DOHH2 (cell line): ENCODE measurements at regions not wholly inside any gene's neighbourhood (a gene's known extent, or its start where the extent isn't known, plus 50 kb on each side); places are given as distances from the start of the nearest gene placed in this dataset.

ENCODE experiments used
- H3F3A ChIP-seq: fragments of 200-600 bp; sonication (generic), shearing (Covaris generic); 2 replicates; pipeline ENCODE4 v1.6.0; 2016; ENCODE audit warnings: antibody characterized with exemption, mild to moderate bottlenecking; ENCODE audit not compliant: control insufficient read depth, insufficient read depth
- H3K27ac ChIP-seq: fragments of 200-600 bp; sonication (generic); 2 replicates; pipeline ENCODE4 v1.5.1; 2014; ENCODE audit warnings: low read depth, mild to moderate bottlenecking, low read length, moderate library complexity
- H3K27me3 ChIP-seq: fragments of 200-600 bp; sonication (generic); 2 replicates; pipeline ENCODE4 v1.6.1; 2014; ENCODE audit warnings: mild to moderate bottlenecking, low read length, mixed read lengths; ENCODE audit not compliant: control insufficient read depth
- H3K36me3 ChIP-seq: fragments of 200-600 bp; sonication (generic); 2 replicates; pipeline ENCODE4 v1.6.1; 2014; ENCODE audit warnings: mild to moderate bottlenecking, low read length, moderate library complexity, mixed read lengths; ENCODE audit not compliant: control insufficient read depth
- H3K4me1 ChIP-seq: fragments of 200-600 bp; sonication (generic); 2 replicates; pipeline ENCODE4 v1.6.1; 2014; ENCODE audit warnings: mild to moderate bottlenecking, low read length, mixed read lengths; ENCODE audit not compliant: control insufficient read depth
- H3K4me2 ChIP-seq: fragments of 200-600 bp; sonication (generic); 2 replicates; pipeline ENCODE4 v1.6.0; 2014; ENCODE audit warnings: mild to moderate bottlenecking, low read length, moderate library complexity
- H3K4me3 ChIP-seq: fragments of 200-600 bp; sonication (generic); 2 replicates; pipeline ENCODE4 v1.5.1; 2014; ENCODE audit warnings: mild to moderate bottlenecking, low read length, mixed read lengths
- H3K79me2 ChIP-seq: fragments of 200-600 bp; sonication (generic); 2 replicates; pipeline ENCODE4 v1.6.1; 2014; ENCODE audit warnings: mild to moderate bottlenecking, low read length, mixed read lengths; ENCODE audit not compliant: control insufficient read depth
- H3K9me2 ChIP-seq: fragments of 200-600 bp; sonication (generic); replicated peaks from 2 replicates; pipeline ENCODE4 v1.6.1; 2014; ENCODE audit warnings: mild to moderate bottlenecking, low read length, mixed read lengths; ENCODE audit not compliant: control insufficient read depth
- H3K9me3 ChIP-seq: fragments of 200-600 bp; sonication (generic); 2 replicates; pipeline ENCODE4 v1.6.1; 2014; ENCODE audit warnings: antibody characterized with exemption, low read length, mixed read lengths; ENCODE audit not compliant: control insufficient read depth, insufficient read depth
- H4K20me1 ChIP-seq: fragments of 200-600 bp; sonication (generic); 2 replicates; pipeline ENCODE4 v1.6.0; 2014; ENCODE audit warnings: low read depth, mild to moderate bottlenecking, antibody characterized with exemption, low read length, moderate library complexity; ENCODE audit not compliant: control insufficient read depth, insufficient read depth
- CTCF ChIP-seq: fragments of 200-600 bp; sonication (generic); IDR thresholded peaks from one replicate; pipeline ENCODE4 v1.5.1; 2014; ENCODE audit warnings: antibody characterized with exemption, mild to moderate bottlenecking, low read depth, low read length; ENCODE audit not compliant: poor library complexity, severe bottlenecking
- EZH2phosphoT487 ChIP-seq: fragments of 200-600 bp; sonication (generic); IDR thresholded peaks from 2 replicates; pipeline ENCODE4 v1.6.1; 2017; ENCODE audit warnings: borderline replicate concordance, mild to moderate bottlenecking, antibody characterized with exemption, low read length, moderate library complexity, mixed read lengths

DNA sequence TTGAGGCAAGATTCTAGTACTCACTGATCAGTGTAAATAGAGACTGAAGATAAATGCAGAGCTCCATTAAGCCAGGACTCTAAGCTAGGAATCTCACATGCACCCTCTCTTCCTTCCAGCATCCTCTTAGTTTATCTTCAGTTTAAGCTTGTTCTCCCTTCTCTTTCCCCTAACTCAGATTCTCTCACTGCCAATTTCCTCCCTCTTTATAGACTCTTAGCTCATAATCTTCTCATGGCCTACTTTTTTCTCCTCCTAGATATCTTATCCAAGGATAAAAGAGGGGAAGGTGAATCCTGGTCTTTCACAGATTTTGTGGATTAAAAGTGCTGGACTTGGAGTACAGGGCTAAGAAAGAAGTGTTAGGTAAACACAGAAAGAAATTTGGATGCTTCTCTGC, 108.9 kb upstream of the TENM3 start:
- Histone ChIP-seq H3K4me1 (no peaks in the 10 kb centered on the region), H3K27ac (no peak overlapping the region)
- TF ChIP-seq EZH2phosphoT487 = no peak
- TF ChIP-seq CTCF = no peak

DNA sequence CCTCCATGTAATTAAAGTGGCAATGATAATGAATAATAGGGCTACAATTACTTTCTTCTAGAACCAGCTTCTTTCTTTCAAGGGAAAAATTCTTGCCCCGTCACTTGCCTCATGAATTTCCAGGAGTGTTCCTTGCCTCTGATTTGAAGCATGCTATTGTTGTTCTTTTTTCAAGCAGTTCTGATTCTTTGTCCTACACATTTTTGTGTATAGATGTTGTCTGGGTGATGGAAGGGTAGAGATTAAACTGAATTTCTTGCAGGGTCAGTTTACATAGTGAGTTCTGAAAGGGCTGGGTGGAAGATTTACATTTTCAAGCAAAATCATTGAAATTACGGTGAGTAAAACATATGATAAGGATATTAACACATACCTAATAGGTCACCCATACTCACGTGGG, 107.0 kb upstream of the TENM3 start:
- H3K4me2 ChIP-seq = no peak overlapping the region
- H3K27ac ChIP-seq = no peak overlapping the region
- no peaks in the 10 kb centered on the region for H3F3A ChIP-seq
- no peaks in the 10 kb centered on the region for H3K36me3 ChIP-seq
- no peaks in the 10 kb centered on the region for H4K20me1 ChIP-seq
- no peak overlapping the region for H3K4me3 ChIP-seq
- H3K79me2 ChIP-seq = no peaks in the 10 kb centered on the region
- H3K9me2 ChIP-seq = no peaks in the 10 kb centered on the region
- TF ChIP-seq EZH2phosphoT487 = no peak
- no peak for TF ChIP-seq CTCF
- H3K27me3 ChIP-seq = no peaks in the 10 kb centered on the region
- H3K4me1 ChIP-seq = no peaks in the 10 kb centered on the region
- H3K9me3 ChIP-seq = no peaks in the 10 kb centered on the region

More for the DNA sequence above, 108.9 kb upstream of the TENM3 start:
- Histone ChIP-seq H3K4me2 (no peak overlapping the region), H3K27me3 (no peaks in the 10 kb centered on the region), H3K4me3 (no peak overlapping the region), H3K36me3 (no peaks in the 10 kb centered on the region), H3K79me2 (no peaks in the 10 kb centered on the region), H3K9me3 (no peaks in the 10 kb centered on the region), H3K9me2 (no peaks in the 10 kb centered on the region), H3F3A (no peaks in the 10 kb centered on the region), H4K20me1 (no peaks in the 10 kb centered on the region)

- H3K27me3 ChIP-seq = no peaks in the 10 kb centered on the region
- no peaks in the 10 kb centered on the region for H3K79me2 ChIP-seq
- no peaks in the 10 kb centered on the region for H3F3A ChIP-seq
- no peak for TF ChIP-seq CTCF
- no peak for TF ChIP-seq EZH2phosphoT487
- H4K20me1 ChIP-seq = no peaks in the 10 kb centered on the region
- no peak overlapping the region for H3K4me2 ChIP-seq
- H3K27ac ChIP-seq = no peak overlapping the region
- H3K36me3 ChIP-seq = no peaks in the 10 kb centered on the region
- H3K4me1 ChIP-seq = no peaks in the 10 kb centered on the region
- peaks cover 3% of the 10 kb centered on the region; the same call in 1 of the 2 replicates for H3K9me3 ChIP-seq
- no peak overlapping the region for H3K4me3 ChIP-seq
- no peaks in the 10 kb centered on the region for H3K9me2 ChIP-seq
Observed at GRCh38 chr4:182137343-182137742, 105.9 kb upstream of the TENM3 start.

DNA sequence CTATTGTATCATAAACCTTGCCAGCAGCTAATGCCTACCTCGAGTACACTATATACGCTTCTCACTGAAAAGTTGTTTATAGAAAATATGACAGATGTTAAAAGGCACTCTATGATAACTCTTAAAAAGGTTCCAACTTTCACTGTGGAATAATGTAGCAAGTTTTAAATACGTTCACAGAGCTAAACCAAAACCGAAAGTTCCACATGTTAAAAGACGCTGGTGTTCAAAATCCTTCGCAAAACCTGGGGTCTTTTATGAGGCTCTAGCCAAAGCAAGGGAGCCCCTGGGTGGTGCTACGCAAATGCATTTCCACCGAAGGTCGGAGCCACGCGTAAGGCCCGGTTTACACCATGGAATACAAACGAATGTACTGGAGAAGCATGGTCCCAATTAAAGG, 103.7 kb upstream of the TENM3 start:
- Histone ChIP-seq H3K4me1 (no peaks in the 10 kb centered on the region), H3K79me2 (no peaks in the 10 kb centered on the region), H3K4me3 (no peak overlapping the region), H4K20me1 (no peaks in the 10 kb centered on the region), H3K27ac (no peak overlapping the region), H3K27me3 (no peaks in the 10 kb centered on the region), H3K9me3 (peaks cover 9% of the 10 kb centered on the region; the same call in 1 of the 2 replicates), H3K36me3 (no peaks in the 10 kb centered on the region), H3K4me2 (no peak overlapping the region), H3K9me2 (no peaks in the 10 kb centered on the region), H3F3A (no peaks in the 10 kb centered on the region)
- no peak for TF ChIP-seq EZH2phosphoT487
